ENCODE measurements at regions not wholly inside any gene's neighbourhood (a gene's known extent, or its start where the extent isn't known, plus 50 kb on each side); places are given as distances from the start of the nearest gene placed in this dataset.
"Not testable (repeated sequence)": the region's sequence is repeated elsewhere in the genome, so short reads cannot be mapped to it uniquely, and the experiment has no call there.

GRCh38 chr3:177792311-177793030 lies 595.2 kb upstream of the TBL1XR1 start:
- intact Hi-C loops (cut with DNase I; ENCODE audit: low total_unique reads) = no loop called here
- Histone ChIP-seq H3K4me1 (no peaks in the 10 kb centered on the region), H3K4me3 (no peak overlapping the region), H3K36me3 (no peaks in the 10 kb centered on the region), H3K27ac (no peak overlapping the region), H3K27me3 (no peaks in the 10 kb centered on the region), H3K9me3 (no peaks in the 10 kb centered on the region)
- TF ChIP-seq POLR2AphosphoS5 (IDR thresholded peaks at IDR 0.05) (no peak), POLR2A (IDR thresholded peaks at IDR 0.05) (no peak)
- TF ChIP-seq, protein P1, sequence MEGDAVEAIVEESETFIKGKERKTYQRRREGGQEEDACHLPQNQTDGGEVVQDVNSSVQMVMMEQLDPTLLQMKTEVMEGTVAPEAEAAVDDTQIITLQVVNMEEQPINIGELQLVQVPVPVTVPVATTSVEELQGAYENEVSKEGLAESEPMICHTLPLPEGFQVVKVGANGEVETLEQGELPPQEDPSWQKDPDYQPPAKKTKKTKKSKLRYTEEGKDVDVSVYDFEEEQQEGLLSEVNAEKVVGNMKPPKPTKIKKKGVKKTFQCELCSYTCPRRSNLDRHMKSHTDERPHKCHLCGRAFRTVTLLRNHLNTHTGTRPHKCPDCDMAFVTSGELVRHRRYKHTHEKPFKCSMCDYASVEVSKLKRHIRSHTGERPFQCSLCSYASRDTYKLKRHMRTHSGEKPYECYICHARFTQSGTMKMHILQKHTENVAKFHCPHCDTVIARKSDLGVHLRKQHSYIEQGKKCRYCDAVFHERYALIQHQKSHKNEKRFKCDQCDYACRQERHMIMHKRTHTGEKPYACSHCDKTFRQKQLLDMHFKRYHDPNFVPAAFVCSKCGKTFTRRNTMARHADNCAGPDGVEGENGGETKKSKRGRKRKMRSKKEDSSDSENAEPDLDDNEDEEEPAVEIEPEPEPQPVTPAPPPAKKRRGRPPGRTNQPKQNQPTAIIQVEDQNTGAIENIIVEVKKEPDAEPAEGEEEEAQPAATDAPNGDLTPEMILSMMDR (IDR thresholded peaks at IDR 0.05) = no peak
- DNase-seq (ENCODE audit: low spot score in 2 of 2) = no peak

DNA sequence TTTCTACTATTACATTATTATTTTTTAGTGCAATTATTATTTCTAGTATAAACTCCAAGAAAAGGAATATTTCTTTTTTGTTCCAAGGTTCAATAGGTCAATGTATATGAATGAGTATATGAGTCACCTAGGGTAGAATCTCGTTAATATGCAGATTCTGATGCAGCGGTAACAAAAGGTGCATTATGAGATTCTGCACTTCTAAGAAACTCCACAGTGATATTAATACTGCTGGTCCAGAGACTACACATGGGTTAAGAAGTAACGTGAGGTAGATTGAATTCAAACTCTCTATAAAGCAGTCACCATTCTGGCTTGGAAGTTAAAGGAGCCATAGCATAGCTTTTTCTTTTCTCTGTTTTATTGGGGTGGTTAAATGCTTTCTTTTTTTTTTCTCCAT lies 596.2 kb upstream of the TBL1XR1 start:
- DNase-seq (ENCODE audit: low spot score in 2 of 2) = no peak
- intact Hi-C loops (cut with DNase I; ENCODE audit: low total_unique reads) = no loop called here
- no peaks in the 10 kb centered on the region for H3K27me3 ChIP-seq
- TF ChIP-seq, protein P1 (IDR thresholded peaks at IDR 0.05) = no peak
- TF ChIP-seq POLR2A (IDR thresholded peaks at IDR 0.05) (no peak), POLR2AphosphoS5 (IDR thresholded peaks at IDR 0.05) (no peak)
- no peak overlapping the region for H3K4me3 ChIP-seq
- H3K36me3 ChIP-seq = no peaks in the 10 kb centered on the region
- no peak overlapping the region for H3K27ac ChIP-seq
- H3K9me3 ChIP-seq = no peaks in the 10 kb centered on the region
- H3K4me1 ChIP-seq = no peaks in the 10 kb centered on the region

- TF ChIP-seq POLR2A (IDR thresholded peaks at IDR 0.05) = no peak
- TF ChIP-seq, protein P1 (IDR thresholded peaks at IDR 0.05) = no peak
- no peak for TF ChIP-seq POLR2AphosphoS5 (IDR thresholded peaks at IDR 0.05)
- Histone ChIP-seq H3K4me3 (no peak overlapping the region), H3K27ac (no peak overlapping the region), H3K9me3 (no peaks in the 10 kb centered on the region), H3K27me3 (no peaks in the 10 kb centered on the region), H3K36me3 (no peaks in the 10 kb centered on the region), H3K4me1 (no peaks in the 10 kb centered on the region)
- intact Hi-C loops (cut with DNase I; ENCODE audit: low total_unique reads) = no loop called here
- no peak for DNase-seq (ENCODE audit: low spot score in 2 of 2)
These were observed 597.9 kb upstream of the TBL1XR1 start for GRCh38 chr3:177795216-177795615.

DNA sequence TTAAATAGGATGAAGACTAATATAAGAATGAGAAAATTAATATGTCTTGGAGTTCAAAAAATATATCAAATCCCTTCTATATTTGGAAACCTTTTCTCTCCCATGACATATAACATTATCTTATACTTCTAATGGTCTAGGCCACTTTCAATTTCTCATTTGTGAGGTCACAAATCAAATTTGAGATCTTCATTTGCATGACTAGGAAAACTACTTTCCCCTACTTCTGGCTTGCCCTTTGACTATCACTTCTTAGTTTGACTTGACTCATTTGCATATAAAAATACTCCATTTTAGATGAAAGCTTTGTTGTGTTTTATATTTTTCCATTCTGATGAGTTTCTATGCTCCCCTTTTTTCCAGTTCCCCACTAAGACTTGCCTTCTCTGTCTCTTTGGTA lies 598.6 kb upstream of the TBL1XR1 start:
- intact Hi-C loops (cut with DNase I; ENCODE audit: low total_unique reads) = no loop called here
- DNase-seq (ENCODE audit: low spot score in 2 of 2) = no peak

DNA sequence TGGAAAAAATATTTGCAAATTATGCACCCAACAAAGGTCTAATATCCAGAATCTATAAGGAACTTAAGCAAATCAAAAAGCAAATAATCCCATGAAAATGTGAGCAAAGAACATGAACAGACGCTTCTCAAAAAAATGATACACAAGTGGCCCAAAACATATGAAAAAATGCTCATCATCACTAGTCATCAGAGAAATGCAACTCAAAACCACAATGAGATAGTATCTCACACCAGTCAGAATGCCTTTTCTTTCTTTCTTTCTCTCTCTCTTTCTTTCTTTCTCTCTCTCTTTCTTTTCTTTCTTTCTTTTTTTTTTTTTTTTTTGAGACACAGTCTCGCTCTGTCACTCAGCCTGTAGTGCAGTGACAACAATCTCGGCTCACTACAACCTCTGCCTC lies 602.9 kb upstream of the TBL1XR1 start:
- H3K4me3 ChIP-seq; DNase-seq (ENCODE audit: low spot score in 2 of 2); H3K9me3 ChIP-seq; H3K4me1 ChIP-seq; H3K36me3 ChIP-seq; H3K27ac ChIP-seq; H3K27me3 ChIP-seq; intact Hi-C loops (cut with DNase I; ENCODE audit: low total_unique reads): not testable (repeated sequence)

More for the DNA sequence above, 598.6 kb upstream of the TBL1XR1 start:
- no peaks in the 10 kb centered on the region for H3K4me1 ChIP-seq
- H3K36me3 ChIP-seq = no peaks in the 10 kb centered on the region
- no peaks in the 10 kb centered on the region for H3K27me3 ChIP-seq
- H3K4me3 ChIP-seq = no peak overlapping the region
- no peak for TF ChIP-seq POLR2AphosphoS5 (IDR thresholded peaks at IDR 0.05)
- TF ChIP-seq POLR2A (IDR thresholded peaks at IDR 0.05) = no peak
- TF ChIP-seq, protein P1 (IDR thresholded peaks at IDR 0.05) = no peak
- no peak overlapping the region for H3K27ac ChIP-seq
- H3K9me3 ChIP-seq = no peaks in the 10 kb centered on the region

Measured in breast epithelium (tissue), 4 donors.